ENCODE measurements at regions not wholly inside any gene's neighbourhood (a gene's known extent, or its start where the extent isn't known, plus 50 kb on each side); places are given as distances from the start of the nearest gene placed in this dataset.

DNA sequence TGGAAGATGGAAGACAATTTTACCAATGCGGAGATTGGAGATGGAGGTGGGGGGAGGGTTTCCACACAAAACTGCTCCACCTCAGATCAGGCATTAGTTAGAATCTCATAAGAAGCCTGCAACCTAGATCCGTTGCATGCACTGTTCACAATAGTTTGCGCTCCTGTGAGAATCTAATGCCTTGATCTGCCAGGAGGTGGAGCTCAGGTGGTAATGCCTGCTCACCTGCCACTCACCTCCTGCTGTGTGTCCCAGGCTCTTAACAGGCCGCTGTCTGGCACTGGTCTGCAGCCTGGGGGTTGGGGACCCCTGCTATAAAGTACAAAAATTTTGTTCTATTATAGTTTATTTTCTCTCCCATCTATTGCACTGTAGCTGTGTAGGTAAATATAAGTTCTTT is 84.9 kb upstream of the FOXG1 start:
- Histone ChIP-seq H2AFZ (ENCODE audit: low read length, unreplicated experiment) (no peak overlapping the region), H3K27ac (ENCODE audit: low read depth, low read length) (no peak overlapping the region), H3K27me3 (ENCODE audit: insufficient read depth, low read length) (no peaks in the 10 kb centered on the region), H3K79me2 (ENCODE audit: control insufficient read depth, insufficient read depth, low read length, unreplicated experiment) (no peaks in the 10 kb centered on the region), H3K4me1 (ENCODE audit: control insufficient read depth, insufficient read depth, low read length, unreplicated experiment) (peaks cover 13% of the 10 kb centered on the region), H3K4me3 (ENCODE audit: low read depth, low read length) (no peak overlapping the region), H3K36me3 (ENCODE audit: insufficient read depth, low read length) (no peaks in the 10 kb centered on the region)

DNA sequence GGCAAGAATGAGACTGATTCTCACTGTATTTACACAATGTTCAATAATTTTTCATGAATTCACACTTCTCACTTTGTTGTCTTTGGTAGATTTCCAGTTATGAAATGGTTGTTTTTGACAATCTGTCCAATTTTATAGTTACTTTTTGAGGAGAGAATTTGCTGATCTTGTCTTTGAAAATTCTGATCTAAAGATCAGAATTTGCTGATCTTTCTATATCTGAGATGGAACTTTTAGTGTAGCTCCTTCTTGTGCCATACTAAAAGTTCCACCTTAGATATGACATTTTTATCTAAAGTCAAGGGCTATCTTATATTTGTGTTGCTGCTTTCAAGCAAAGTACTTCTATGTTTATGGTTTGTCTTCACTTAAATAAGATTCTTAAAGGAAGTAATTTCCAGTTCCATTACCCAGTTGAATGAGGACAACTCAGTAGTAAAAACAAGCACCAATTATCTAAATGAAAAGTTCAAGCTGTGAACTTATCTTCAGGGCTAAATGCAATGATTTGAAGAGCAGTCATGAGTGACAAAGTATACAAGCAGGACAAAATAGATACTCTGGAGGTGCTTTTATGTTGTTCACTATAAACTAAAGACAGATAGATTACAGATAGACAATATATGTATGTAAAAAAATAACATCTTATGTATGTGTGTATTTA is 76.4 kb upstream of the FOXG1 start:
- no peaks in the 10 kb centered on the region for H3K27me3 ChIP-seq (ENCODE audit: insufficient read depth, low read length)
- H3K4me3 ChIP-seq (ENCODE audit: low read depth, low read length) = no peak overlapping the region
- H3K79me2 ChIP-seq (ENCODE audit: control insufficient read depth, insufficient read depth, low read length, unreplicated experiment) = no peaks in the 10 kb centered on the region
- no peak overlapping the region for H3K27ac ChIP-seq (ENCODE audit: low read depth, low read length)
- no peak overlapping the region for H2AFZ ChIP-seq (ENCODE audit: low read length, unreplicated experiment)
- no peaks in the 10 kb centered on the region for H3K36me3 ChIP-seq (ENCODE audit: insufficient read depth, low read length)
- no peaks in the 10 kb centered on the region for H3K4me1 ChIP-seq (ENCODE audit: control insufficient read depth, insufficient read depth, low read length, unreplicated experiment)

DNA sequence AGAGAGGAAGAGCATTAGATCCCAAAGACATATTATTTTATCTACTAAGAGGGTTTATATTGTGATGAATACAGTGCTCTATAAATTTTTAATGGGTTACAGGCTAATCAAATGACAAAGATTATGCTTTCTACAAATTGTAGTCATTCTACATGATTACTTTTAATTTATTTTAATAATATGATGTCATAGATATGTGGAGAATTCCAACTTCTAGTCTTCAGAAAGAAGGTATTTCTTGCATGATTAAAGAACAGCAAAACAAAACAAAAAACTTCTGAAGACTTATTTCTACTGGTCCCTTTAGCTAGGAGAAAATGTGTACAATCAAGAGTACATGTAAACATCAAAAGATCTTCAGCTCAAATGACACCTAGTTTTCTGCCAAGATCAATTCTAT is 71.5 kb upstream of the FOXG1 start:
- Histone ChIP-seq H3K36me3 (ENCODE audit: insufficient read depth, low read length) (no peaks in the 10 kb centered on the region), H3K27me3 (ENCODE audit: insufficient read depth, low read length) (no peaks in the 10 kb centered on the region), H3K4me3 (ENCODE audit: low read depth, low read length) (no peak overlapping the region), H3K79me2 (ENCODE audit: control insufficient read depth, insufficient read depth, low read length, unreplicated experiment) (no peaks in the 10 kb centered on the region), H3K4me1 (ENCODE audit: control insufficient read depth, insufficient read depth, low read length, unreplicated experiment) (no peaks in the 10 kb centered on the region), H3K27ac (ENCODE audit: low read depth, low read length) (no peak overlapping the region), H2AFZ (ENCODE audit: low read length, unreplicated experiment) (no peak overlapping the region)

DNA sequence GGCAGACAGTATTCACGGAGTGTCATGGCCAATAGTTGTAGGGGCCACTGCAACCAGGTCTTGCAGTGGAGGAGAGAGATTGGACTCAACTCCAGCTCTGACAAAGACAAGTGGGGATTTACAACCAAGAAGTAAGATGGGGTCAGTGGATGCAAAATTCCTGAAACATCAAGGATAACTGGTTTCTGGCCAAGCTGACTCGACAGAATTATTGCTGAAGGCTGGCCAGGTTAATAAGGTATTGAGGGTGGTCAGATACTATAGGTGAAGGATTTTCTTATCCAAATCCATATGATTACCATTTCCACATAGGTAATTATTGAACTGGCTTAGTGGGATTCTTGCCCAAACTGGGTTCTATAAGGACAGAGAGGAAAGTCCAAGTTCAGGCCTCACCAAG is 64.9 kb upstream of the FOXG1 start:
- H3K27ac ChIP-seq (ENCODE audit: low read depth, low read length) = no peak overlapping the region
- no peaks in the 10 kb centered on the region for H3K27me3 ChIP-seq (ENCODE audit: insufficient read depth, low read length)
- no peak overlapping the region for H3K4me3 ChIP-seq (ENCODE audit: low read depth, low read length)
- H3K4me1 ChIP-seq (ENCODE audit: control insufficient read depth, insufficient read depth, low read length, unreplicated experiment) = peaks cover 3% of the 10 kb centered on the region
- no peak overlapping the region for H2AFZ ChIP-seq (ENCODE audit: low read length, unreplicated experiment)
- no peaks in the 10 kb centered on the region for H3K36me3 ChIP-seq (ENCODE audit: insufficient read depth, low read length)
- no peaks in the 10 kb centered on the region for H3K79me2 ChIP-seq (ENCODE audit: control insufficient read depth, insufficient read depth, low read length, unreplicated experiment)

DNA sequence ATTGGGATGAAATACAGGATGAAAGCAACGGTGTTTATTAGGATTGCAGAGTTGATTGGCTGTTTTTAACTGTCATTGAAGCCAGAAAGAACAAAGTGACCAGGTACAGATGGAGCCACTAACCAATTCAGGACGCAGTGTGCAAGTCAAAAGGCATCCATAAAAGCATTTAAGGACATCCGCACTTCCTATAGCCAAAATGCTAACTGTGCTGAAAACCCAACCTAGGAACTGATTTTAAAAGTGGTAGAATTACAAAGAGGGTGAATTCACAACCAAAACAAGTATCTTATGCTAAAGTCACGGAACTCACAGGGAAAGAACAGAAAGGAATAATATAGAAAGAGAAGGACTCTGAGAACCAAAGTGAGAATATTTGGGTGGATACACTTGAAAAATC is 63.1 kb upstream of the FOXG1 start:
- Histone ChIP-seq H2AFZ (ENCODE audit: low read length, unreplicated experiment) (peak overlapping the region; percentile 47), H3K27me3 (ENCODE audit: insufficient read depth, low read length) (no peaks in the 10 kb centered on the region), H3K27ac (ENCODE audit: low read depth, low read length) (no peak overlapping the region), H3K79me2 (ENCODE audit: control insufficient read depth, insufficient read depth, low read length, unreplicated experiment) (no peaks in the 10 kb centered on the region), H3K36me3 (ENCODE audit: insufficient read depth, low read length) (no peaks in the 10 kb centered on the region), H3K4me3 (ENCODE audit: low read depth, low read length) (no peak overlapping the region), H3K4me1 (ENCODE audit: control insufficient read depth, insufficient read depth, low read length, unreplicated experiment) (peaks cover 18% of the 10 kb centered on the region)

DNA sequence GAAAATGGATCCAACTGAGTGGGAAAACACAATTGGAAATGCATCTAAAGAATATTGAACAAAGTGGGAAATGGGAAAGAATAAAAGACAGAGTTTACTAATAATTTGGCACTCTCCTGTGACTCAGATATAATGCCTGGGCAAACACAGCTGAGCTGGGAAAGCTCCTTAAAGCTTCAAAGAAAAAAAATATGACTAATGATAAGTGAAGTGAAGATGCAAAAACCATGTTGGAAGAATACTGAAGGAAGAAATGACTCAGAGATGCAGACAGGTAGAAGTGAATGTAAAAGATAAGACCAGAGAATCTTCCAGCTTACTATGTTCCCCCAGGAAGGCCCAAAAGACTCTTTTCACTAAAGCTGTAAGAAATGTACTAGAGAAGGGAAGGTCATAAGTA is 62.4 kb upstream of the FOXG1 start:
- H3K4me3 ChIP-seq (ENCODE audit: low read depth, low read length) = no peak overlapping the region
- H3K36me3 ChIP-seq (ENCODE audit: insufficient read depth, low read length) = no peaks in the 10 kb centered on the region
- H3K27me3 ChIP-seq (ENCODE audit: insufficient read depth, low read length) = no peaks in the 10 kb centered on the region
- peak overlapping the region; percentile 47 for H2AFZ ChIP-seq (ENCODE audit: low read length, unreplicated experiment)
- H3K79me2 ChIP-seq (ENCODE audit: control insufficient read depth, insufficient read depth, low read length, unreplicated experiment) = no peaks in the 10 kb centered on the region
- H3K4me1 ChIP-seq (ENCODE audit: control insufficient read depth, insufficient read depth, low read length, unreplicated experiment) = peaks cover 18% of the 10 kb centered on the region
- no peak overlapping the region for H3K27ac ChIP-seq (ENCODE audit: low read depth, low read length)

DNA sequence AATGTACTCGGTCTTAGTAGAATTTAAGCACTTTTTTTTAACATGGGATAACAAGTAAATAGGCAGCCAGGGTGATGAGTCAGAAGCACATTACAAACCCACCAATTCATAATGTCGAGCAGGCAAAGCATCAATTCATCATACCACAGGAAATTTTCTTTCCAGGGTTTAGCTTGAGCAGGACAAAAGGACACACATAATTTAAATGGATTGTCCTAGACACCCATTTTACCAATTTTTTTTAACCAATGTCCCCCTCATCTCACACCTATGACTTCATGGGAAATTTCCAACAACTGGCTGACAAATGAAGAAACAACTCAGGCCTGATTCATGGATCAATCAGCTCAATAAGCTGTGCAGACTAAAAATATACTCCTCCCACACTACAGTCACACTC is 58.8 kb upstream of the FOXG1 start:
- no peaks in the 10 kb centered on the region for H3K36me3 ChIP-seq (ENCODE audit: insufficient read depth, low read length)
- peak overlapping the region; percentile 67 for H3K27ac ChIP-seq (ENCODE audit: low read depth, low read length)
- H3K4me1 ChIP-seq (ENCODE audit: control insufficient read depth, insufficient read depth, low read length, unreplicated experiment) = peaks cover 18% of the 10 kb centered on the region
- H3K4me3 ChIP-seq (ENCODE audit: low read depth, low read length) = no peak overlapping the region
- no peaks in the 10 kb centered on the region for H3K79me2 ChIP-seq (ENCODE audit: control insufficient read depth, insufficient read depth, low read length, unreplicated experiment)
- no peaks in the 10 kb centered on the region for H3K27me3 ChIP-seq (ENCODE audit: insufficient read depth, low read length)
- peak overlapping the region; percentile 7 for H2AFZ ChIP-seq (ENCODE audit: low read length, unreplicated experiment)

DNA sequence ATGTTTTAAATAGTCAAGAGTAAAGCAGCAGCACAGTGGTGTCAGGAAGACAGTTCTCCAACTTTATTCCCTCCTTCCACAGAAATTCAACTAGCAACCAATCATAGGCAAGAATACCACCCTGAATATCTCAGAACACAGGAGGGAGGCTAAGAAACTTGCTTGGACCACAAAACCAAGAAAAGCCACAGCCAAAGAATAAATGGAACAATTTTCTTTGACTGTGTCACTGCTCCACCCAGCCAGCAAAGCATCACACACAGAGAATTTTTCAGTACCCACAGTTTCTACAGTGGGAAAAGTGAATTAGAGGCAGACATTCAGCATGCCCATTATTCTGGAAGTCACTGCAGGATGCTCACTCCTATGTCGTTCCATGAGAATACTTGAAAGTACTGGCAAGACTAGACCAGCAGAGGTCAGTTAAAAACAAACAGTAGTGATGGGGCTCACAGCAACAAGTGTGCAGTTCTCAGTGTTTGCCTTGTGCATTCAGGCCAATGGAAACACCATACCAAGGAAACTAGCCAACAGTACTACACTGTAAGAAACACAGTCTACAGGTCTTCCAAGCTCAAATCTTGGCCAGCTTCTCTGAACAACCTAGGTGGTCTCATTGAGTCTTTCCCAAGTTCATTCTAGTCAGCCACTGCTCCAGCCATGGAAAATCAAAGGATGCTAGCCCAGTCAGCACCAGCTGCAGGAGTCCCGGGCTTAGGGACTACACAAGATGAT is 56.8 kb upstream of the FOXG1 start:
- H3K79me2 ChIP-seq (ENCODE audit: control insufficient read depth, insufficient read depth, low read length, unreplicated experiment) = no peaks in the 10 kb centered on the region

More for the DNA sequence above, 56.8 kb upstream of the FOXG1 start:
- Histone ChIP-seq H3K27ac (ENCODE audit: low read depth, low read length) (no peak overlapping the region), H3K4me3 (ENCODE audit: low read depth, low read length) (no peak overlapping the region), H3K4me1 (ENCODE audit: control insufficient read depth, insufficient read depth, low read length, unreplicated experiment) (peaks cover 14% of the 10 kb centered on the region), H3K27me3 (ENCODE audit: insufficient read depth, low read length) (no peaks in the 10 kb centered on the region), H3K36me3 (ENCODE audit: insufficient read depth, low read length) (no peaks in the 10 kb centered on the region), H2AFZ (ENCODE audit: low read length, unreplicated experiment) (no peak overlapping the region)

Measured in ACC112 (cell line).